ENCODE measurements at regions not wholly inside any gene's neighbourhood (a gene's known extent, or its start where the extent isn't known, plus 50 kb on each side); places are given as distances from the start of the nearest gene placed in this dataset.
"Not testable (repeated sequence)": the region's sequence is repeated elsewhere in the genome, so short reads cannot be mapped to it uniquely, and the experiment has no call there.

GRCh38 chr2:87319705-87320104 is 298.1 kb upstream of the PLGLB1 start:
- DNase-seq = not testable (repeated sequence)

DNA sequence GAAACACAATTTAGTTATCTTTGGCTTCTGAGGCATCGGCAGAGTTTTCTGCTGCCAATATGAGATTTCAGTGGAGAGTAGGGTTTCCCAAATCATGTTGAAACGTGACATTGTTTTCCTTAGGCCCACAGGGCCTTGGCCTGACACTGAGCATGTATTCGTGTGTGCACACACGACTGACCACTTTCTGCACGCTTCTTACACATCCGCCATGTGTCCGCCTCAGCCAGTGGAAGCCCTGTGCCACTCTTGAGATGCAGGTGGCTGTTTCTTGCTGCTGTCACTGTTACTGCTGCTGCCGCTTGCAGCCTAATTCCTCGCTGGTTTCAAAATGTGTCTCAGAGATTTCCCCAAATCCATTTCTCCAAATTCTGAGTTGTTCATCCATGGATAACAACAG is 299.6 kb upstream of the PLGLB1 start:
- not testable (repeated sequence) for DNase-seq

- not testable (repeated sequence) for DNase-seq
These were observed 302.8 kb upstream of the PLGLB1 start for GRCh38 chr2:87324335-87325041.

DNA sequence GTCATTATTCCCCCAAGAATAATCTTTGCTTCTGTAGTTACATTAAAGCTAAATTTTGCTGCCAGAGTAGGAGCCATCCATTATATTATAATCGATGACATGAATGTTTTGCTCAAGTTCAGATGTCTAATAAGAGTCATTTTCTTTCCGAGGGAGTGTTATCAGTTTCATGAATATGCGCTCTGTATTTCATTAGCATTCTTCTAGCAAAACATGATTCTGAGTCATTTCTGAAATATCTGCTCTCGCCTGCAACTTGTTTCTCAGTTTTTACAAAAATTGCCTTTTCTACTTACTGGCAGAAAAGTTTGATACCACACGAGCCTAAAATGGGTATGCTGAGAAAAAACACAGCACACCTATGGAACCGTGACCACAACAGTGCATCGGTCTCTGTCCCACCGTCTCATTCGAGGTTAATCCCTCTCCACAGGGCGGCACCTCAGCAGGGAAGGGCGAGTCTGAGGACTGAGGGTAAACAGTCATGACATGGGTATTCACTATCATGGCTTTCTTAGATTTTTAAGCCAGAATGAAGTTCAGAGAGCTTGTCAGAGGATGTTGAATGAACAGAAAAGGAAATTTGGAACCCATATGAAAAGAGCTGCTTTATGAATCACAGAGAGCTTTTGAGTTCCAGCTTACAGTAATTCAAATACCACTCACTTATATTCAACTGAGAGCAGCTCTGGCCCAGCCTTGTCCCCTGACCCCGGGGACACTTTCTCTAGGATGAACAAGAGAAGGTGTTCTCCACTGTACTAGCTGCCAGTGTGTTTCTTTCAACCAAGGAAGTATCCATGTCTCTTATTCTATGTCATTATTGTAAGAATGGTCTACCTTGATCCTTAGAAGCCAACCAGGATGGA is 303.6 kb upstream of the PLGLB1 start:
- DNase-seq = not testable (repeated sequence)

DNA sequence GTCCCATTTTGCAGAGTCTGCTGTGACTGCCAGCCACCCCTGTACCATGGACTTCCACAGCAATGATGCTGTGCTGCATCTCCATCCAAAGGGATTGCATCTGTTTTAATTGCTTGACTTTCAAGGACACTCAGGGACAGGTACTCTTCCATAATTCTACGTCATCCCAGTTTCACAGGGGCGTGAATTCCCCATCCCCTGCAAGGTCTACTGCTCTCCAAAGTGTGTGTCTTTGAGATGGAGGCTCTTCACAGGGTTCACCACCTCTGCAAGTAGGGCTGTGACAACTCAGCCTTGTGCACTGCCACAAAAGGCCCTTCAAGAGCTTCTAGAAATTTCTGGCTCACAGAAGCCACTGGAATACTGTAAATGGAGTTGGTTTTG is 304.3 kb upstream of the PLGLB1 start:
- not testable (repeated sequence) for DNase-seq

GRCh38 chr2:87326754-87327153 is 305.1 kb upstream of the PLGLB1 start:
- DNase-seq = not testable (repeated sequence)

- not testable (repeated sequence) for DNase-seq
These were observed 306.2 kb upstream of the PLGLB1 start for GRCh38 chr2:87327648-87328371.

DNA sequence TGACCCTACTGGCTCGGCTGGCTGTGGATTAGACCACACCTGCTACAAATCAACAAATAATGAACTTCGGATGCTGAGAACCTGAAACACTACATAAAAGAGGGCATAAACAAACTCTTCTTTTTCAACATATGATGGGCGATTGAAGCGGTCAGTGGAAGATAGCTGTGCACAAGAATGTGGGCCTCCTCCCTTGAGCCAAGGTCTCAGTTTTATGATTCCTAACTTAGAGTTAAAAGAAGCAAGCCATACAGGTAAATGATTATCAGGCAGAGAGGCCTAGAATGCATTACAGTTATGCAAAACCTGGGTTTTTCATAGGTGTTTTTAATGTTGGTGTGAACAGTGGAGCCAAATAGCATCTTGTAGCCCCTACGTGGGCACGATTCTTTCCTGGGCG is 307.9 kb upstream of the PLGLB1 start:
- DNase-seq = not testable (repeated sequence)

- not testable (repeated sequence) for DNase-seq
These were observed 308.8 kb upstream of the PLGLB1 start for GRCh38 chr2:87330486-87330885.

- DNase-seq = not testable (repeated sequence)
These were observed 310.4 kb upstream of the PLGLB1 start for GRCh38 chr2:87331940-87332583.

DNA sequence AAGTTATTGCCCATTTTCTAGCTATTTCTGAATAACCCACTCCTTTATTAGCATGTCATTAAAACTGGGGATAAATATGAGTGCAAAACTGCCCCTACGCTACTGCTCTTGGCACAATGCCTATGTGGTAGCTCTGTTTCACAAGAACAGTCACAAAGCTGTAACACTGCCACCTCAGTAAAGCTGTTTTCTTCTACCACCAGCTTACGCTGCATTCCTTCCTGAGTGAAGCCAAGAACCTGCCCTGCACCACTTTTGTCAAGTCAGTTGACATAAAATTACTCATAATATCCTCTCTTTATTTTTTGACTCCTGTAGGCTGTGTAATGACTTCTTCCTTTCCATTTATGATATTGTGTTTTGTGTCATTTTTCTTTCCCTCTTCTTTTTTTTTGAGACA is 313.2 kb upstream of the PLGLB1 start:
- DNase-seq = not testable (repeated sequence)

GRCh38 chr2:87338998-87339397 is 317.4 kb upstream of the PLGLB1 start:
- not testable (repeated sequence) for DNase-seq

GRCh38 chr2:87341601-87342014 is 320.0 kb upstream of the PLGLB1 start:
- peak; percentile 45 for DNase-seq

DNA sequence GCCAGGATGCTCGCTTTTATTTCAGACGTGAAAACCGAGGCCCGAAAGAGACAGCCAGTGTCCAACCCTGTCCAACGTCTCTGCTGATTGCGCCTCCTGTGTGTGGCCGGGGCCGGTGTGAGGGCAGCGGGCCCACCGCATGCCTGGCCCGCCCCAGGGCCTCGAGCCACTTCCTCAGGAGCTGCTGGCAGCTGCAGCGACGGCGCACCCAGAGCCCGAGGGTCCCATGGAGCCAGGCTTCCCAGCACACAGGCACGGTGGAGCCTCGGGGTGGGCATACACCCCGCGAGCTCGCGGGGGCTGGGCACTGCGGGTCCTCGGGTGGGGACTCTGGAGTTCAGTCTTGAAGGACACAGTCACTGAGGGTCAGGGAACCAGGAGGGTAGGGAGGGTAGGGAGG is 320.5 kb upstream of the PLGLB1 start:
- not testable (repeated sequence) for DNase-seq

DNA sequence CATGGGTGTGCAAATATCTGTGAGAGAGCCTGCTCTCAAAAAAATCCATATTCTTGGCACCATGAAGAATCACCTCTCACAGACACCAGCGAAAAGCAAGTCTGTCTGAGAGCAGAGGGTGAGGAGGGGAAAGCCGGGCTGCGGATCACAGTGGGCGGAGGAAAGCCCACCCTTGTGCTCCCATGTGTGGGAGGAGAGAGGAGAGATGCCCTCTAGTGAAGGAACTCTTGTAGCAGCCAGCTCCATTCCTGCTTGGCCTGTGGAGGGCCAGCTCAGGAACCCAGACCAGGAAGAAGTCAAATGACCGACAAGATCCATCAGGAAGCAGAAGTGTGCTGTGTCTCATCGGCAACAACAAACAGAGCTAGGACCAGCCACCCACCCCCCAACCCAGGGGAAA is 321.7 kb upstream of the PLGLB1 start:
- DNase-seq = not testable (repeated sequence)

- not testable (repeated sequence) for DNase-seq
These were observed 323.6 kb upstream of the PLGLB1 start for GRCh38 chr2:87345283-87345682.

- DNase-seq = not testable (repeated sequence)
These were observed 326.9 kb upstream of the PLGLB1 start for GRCh38 chr2:87348556-87348955.

- DNase-seq = peak; percentile 4
These were observed 327.4 kb upstream of the PLGLB1 start for GRCh38 chr2:87349006-87349405.

DNA sequence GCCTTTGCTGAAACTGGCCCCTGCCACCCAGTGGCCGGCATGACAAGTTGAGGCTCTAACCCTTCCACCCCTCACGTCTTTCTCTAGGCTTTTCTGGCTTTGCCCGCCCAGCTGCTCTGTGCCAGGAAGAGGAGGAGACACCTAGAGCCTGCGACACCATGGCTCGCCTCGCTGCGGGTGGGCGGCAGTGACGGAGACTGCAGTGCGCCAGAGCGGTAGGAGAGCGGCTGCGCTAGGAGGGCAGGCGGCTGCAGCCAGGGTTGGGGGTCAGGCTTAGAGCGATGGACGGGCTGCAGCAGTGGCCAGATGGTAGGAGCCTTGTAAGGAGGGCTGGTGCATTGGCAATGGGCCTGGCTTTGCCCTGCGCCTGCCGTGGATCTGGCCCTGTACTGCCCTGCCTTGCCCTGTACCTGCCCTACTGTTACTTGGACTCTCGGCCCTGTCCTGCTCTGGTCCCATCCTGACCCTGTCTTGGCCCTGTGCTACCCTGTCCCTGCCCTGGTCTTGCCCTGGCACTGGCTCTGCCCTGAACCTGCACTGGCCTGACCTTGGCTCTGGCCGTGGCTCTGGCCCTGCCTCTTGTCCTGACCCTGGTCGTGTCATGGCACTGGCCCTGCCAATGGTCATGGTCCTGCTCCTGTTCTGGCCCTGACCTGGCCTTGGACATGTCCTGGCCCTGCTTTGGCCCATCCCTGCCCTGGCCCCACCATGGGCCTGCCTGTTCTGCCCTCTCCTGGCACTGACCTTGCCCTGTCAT is 330.7 kb upstream of the PLGLB1 start:
- not testable (repeated sequence) for DNase-seq

GRCh38 chr2:87353408-87353807 is 331.8 kb upstream of the PLGLB1 start:
- DNase-seq = not testable (repeated sequence)

DNA sequence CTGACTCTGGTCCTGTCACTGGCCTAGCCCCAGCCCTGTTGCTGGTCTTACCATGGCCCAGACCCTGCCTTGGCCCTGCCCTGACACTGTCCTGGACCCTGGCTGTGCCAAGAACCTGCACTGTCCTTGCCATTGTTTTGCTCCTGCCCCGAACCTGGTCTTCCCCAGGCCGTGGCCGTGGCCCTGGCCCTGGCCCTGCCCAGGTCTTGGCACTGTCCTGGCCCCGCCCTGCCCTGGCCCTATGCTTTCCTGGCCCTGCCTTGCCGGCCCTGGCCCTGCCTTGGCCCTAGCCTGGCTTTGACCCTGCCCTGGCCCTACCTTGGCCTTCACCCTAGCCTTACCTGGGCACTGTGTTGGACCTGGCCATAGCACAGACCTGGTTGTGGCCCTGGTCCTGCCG is 332.5 kb upstream of the PLGLB1 start:
- DNase-seq = not testable (repeated sequence)

GRCh38 chr2:87360250-87360649 is 338.6 kb upstream of the PLGLB1 start:
- DNase-seq = not testable (repeated sequence)
